ENCODE measurements at regions not wholly inside any gene's neighbourhood (a gene's known extent, or its start where the extent isn't known, plus 50 kb on each side); places are given as distances from the start of the nearest gene placed in this dataset.
A peak's percentile ranks its signal among the peaks of the same experiment; 100 is the strongest.
"Not testable (repeated sequence)": the region's sequence is repeated elsewhere in the genome, so short reads cannot be mapped to it uniquely, and the experiment has no call there.

GRCh38 chr5:53277491-53277890 lies 167.9 kb upstream of the MOCS2 start:
- DNase-seq, result no peak

GRCh38 chr5:53287573-53287972 lies 178.0 kb upstream of the MOCS2 start:
- no peak for DNase-seq

- no peak for DNase-seq
These were observed 179.0 kb upstream of the MOCS2 start for GRCh38 chr5:53288511-53288910.

- no peak for DNase-seq
These were observed 181.5 kb upstream of the MOCS2 start for GRCh38 chr5:53291047-53291446.

DNA sequence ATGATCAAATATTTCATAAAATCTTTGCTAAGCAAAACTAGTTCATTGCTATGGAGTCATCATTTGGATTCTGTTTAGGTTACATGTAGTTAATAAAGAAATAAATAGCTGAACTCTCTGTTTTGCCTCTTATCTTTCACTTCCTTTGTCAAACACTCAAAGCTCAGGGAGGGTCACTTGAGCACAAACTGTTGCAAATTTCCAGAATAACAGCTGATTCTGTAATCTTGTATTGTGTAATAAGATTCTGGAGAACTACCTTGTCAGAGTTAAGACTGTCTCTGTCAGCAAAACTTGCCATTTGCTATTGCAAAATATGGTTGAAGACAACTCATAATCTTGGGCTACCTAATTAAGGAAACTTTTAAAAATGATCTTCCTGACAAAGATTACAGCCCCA lies 182.0 kb upstream of the MOCS2 start:
- peak; percentile 58 for DNase-seq

DNA sequence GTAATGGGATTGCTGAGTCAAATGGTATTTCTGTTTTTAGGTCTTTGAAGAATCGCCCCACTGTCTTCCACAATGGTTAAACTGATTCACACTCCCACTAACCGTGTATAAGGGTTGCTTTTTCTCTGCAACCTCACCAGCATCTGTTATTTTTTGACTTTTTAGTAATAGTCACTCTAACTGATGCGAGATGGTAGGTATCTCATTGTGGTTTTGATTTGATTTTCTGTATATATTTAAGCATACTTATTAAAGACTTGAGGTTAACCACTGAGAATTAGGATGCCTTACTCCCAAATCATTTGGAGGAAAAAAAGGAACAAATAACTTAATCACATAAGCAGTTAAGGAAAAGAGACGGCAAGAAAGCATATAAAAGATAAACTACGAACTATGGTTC lies 181.6 kb upstream of the FST start:
- DNase-seq, result no peak

DNA sequence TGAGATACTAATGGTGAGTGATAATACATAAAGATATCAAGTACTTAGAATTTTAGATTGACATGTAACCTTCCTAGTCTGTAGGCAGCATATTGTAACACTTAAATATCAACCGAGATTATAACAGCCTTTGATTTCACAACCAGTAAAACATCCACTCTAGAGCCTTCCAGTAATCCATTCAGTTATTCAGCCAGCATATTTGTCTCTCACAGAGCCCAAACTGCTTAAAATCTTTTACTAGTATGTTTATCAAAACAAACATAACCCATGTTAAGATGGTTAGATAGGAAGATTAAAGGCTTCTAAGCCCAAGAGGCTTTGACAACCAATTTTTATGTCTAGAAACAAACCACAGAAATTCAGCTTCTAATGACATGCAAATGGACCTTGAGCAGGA lies 177.9 kb upstream of the FST start:
- DNase-seq, result no peak

DNA sequence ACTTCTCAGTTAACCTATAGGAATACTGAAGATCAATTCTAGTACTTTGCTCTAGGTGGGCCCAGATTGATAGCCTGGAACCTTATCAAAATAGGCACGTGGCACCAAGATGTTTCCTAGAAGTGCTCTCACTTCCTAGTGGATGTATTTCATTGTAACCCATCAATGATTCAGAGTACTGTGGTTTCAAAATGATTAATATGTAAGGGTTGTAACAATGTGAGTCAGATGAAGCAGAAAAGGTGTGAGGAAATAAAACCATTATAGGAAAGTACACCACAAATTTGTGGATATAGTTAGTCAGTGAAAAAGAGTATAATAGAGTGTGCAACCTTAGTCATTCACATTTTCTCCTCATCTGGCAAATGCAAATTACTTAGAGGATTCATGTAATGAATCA lies 177.3 kb upstream of the FST start:
- no peak for DNase-seq

GRCh38 chr5:53305316-53305715 lies 175.1 kb upstream of the FST start:
- DNase-seq, result not testable (repeated sequence)

DNA sequence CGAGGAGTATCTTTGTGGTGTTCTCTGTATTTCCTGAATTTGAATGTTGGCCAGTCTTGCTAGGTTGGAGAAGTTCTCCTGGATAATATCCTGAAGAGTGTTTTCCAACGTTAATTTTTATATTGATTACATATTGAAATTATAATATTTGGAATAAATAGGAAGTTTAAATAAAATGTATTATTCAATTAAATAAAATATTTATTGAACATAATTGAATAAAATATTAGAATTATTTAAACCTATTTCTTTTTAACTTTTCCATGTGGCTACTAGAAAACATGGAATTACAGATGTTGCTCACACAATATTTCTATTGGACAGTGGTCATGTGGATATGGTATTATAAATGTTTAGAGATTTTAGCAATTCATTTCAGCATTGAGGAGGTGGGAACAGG lies 170.8 kb upstream of the FST start:
- DNase-seq, result no peak

- DNase-seq, result no peak
These were observed 168.7 kb upstream of the FST start for GRCh38 chr5:53311681-53312080.

- DNase-seq, result no peak
These were observed 167.3 kb upstream of the FST start for GRCh38 chr5:53313145-53313544.

DNA sequence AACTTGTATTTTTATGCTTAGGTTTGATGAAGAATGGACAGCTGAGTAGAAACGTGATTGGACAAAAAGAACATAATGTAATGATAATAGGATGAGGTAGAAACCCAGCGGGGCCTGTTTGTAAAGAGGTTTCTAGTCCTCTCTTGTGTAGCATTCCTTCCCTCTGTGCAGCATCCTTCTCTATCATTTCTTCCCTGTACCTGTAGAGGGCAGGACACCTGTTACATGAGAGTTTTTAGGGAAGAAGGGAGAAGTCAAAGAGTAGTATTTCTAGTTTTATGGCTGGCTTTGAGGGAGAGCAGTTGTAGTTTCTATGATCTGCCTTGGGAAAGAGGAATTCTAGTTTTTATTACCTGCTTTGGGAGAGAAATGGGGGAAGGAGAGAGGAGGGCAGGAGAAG lies 162.1 kb upstream of the FST start:
- no peak for DNase-seq

DNA sequence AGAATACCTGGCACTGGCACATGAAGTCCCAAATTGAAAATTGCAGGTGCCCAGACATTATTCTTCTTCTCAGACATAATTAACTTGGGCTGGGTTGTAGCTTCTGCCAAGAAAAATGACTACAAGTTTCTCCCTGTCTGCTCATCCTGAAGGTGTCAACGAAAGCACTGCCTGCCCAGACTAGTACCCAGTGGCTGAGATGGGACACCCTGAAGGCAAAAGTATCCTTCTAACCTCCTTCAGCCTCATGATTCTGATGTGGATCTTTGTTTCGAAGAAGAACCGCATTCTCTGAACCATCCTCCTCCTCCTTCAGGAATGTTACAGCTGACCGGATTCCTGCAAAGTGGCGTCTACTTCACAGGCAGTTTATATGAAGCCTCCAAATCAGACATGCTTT lies 161.1 kb upstream of the FST start:
- DNase-seq, result no peak

- DNase-seq, result no peak
These were observed 159.4 kb upstream of the FST start for GRCh38 chr5:53321073-53321472.

GRCh38 chr5:53321721-53322120 lies 158.7 kb upstream of the FST start:
- no peak for DNase-seq

DNA sequence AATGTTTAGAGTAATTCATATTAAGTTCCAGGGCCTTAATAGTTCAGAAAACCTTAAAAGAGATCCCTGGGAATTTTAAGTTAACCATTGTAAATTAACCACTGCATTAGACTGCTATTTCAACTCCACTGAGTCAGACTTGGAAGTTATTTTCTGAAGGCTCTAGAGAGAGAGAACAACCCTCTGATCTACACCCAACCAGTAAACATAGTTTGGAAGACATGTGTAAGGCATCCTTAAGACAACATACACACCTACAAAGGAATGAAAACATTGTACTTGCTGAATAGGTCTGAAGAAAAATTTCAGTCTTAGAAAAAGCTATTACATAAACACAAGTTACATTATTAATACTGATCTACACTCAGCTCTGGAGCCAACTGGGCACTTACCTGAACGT lies 158.2 kb upstream of the FST start:
- DNase-seq, result no peak

DNA sequence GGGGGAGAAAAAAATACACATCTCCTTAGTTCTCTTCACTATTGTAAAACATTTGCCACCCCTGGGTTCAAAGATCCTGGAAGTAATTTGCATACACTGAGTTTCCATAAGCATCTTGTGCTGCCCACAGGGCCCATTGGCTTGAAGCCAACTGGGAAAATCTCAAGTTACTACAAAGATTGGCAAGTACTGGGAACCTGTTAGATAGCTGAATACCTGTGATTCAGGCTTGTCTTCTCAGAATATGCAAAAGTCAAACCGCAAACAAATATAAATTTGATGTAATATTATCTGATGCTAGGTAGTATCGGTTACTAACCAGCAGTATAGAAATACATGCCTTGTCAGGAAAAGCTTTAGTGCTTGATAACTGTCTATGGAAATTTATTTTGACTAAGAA lies 156.9 kb upstream of the FST start:
- no peak for DNase-seq

DNA sequence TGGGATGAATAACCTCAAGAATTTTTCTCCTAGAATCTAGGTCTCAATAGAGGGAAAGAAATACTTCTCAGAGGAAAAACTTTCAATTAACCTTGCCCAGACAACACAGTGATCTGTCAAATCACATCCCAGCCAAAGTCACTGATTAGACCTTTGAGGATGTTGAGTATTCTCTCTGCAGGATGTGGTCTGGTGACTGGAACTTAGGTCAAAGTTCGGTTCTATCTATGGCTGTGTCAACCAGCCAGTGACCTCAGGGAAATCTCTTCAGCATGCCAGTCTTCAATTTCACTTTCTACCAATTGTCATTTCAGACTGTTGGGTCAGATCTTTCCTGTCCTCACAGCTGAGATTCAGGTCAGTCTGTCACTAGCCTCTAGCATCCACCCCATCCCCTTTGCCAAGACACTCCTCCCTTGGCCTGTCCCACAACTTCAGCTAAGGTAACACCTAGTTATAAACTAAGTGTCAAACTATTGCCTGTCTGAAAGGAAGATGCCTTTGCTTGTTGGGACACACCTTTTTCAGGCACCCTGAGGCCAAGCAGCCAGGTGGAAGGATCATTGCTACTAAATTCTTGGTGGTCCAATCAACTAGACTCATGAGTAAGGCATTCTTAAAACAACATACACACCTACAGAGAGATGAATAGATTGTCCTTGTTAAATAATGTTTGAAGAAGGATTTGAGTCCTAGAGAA lies 156.3 kb upstream of the FST start:
- DNase-seq, result no peak

GRCh38 chr5:53326424-53327153 lies 153.8 kb upstream of the FST start:
- DNase-seq, result no peak

- no peak for DNase-seq
These were observed 152.6 kb upstream of the FST start for GRCh38 chr5:53327811-53328334.

- DNase-seq, result no peak
These were observed 149.9 kb upstream of the FST start for GRCh38 chr5:53330491-53330890.

DNA sequence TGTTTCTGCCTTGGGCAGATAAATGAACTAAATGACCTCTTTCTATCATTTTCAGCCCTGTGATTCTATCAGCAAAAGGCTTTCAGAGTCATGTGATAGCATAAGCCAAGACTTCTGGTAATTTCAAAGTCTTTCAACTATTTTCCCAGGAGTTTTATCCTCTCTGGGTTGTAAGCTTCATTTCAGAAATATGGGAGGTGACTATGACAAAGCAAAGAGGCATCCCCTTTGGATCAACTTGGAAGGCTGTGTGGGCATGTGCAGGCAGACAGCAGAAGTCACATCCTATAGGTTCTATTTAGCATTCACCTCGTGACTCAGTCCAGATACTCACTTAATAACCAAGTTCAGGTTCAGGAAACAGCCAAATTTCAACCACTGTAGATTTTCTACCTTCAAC lies 149.0 kb upstream of the FST start:
- no peak for DNase-seq

GRCh38 chr5:53333160-53333559 lies 147.3 kb upstream of the FST start:
- DNase-seq, result no peak

Measured in inflammatory macrophage treated with lipopolysaccharide for 4 hours (primary cell).